Liver (tissue), 3 donors: ENCODE measurements at regions not wholly inside any gene's neighbourhood (a gene's known extent, or its start where the extent isn't known, plus 50 kb on each side); places are given as distances from the start of the nearest gene placed in this dataset.

ENCODE experiments used
- CTCF ChIP-seq: fragments of 150-350 bp; IDR thresholded peaks from 2 replicates; pipeline ENCODE4 v1.5.1; 2017; ENCODE audit warnings: improper control_type of control experiment, low read depth, low read length; ENCODE audit not compliant: missing input control
- GABPA ChIP-seq, 2 donors: IDR thresholded peaks in 1 of 2; conservative IDR thresholded peaks in 1 of 2; 2 replicates each; pipeline ENCODE4 v1.6.1; 2016; ENCODE audit warnings: antibody characterized with exemption in 2 of 2, mild to moderate bottlenecking in 1 of 2, moderate library complexity in 1 of 2
- JUND ChIP-seq, 2 donors: IDR thresholded peaks; 2 replicates each; pipeline ENCODE4 v1.6.1; 2016; ENCODE audit warnings: antibody characterized with exemption in 2 of 2
- RAD21 ChIP-seq, 2 donors: IDR thresholded peaks; 2 replicates each; pipeline ENCODE4 v1.6.1; 2016; ENCODE audit warnings: antibody characterized with exemption in 2 of 2, mild to moderate bottlenecking in 2 of 2
- TF ChIP-seq, protein P1 (sequence below): IDR thresholded peaks from 2 replicates; pipeline ENCODE4 v1.6.1; 2016; ENCODE audit warnings: antibody characterized with exemption, mild to moderate bottlenecking
- TF ChIP-seq, protein P2 (sequence below): IDR thresholded peaks from 2 replicates; pipeline ENCODE4 v1.6.1; 2016; ENCODE audit warnings: antibody characterized with exemption
- TF ChIP-seq, protein P3 (sequence below): IDR thresholded peaks from 2 replicates; pipeline ENCODE4 v1.6.1; 2016; ENCODE audit warnings: antibody characterized with exemption
- donor health status: healthy.
- donor health status: healthy.

DNA sequence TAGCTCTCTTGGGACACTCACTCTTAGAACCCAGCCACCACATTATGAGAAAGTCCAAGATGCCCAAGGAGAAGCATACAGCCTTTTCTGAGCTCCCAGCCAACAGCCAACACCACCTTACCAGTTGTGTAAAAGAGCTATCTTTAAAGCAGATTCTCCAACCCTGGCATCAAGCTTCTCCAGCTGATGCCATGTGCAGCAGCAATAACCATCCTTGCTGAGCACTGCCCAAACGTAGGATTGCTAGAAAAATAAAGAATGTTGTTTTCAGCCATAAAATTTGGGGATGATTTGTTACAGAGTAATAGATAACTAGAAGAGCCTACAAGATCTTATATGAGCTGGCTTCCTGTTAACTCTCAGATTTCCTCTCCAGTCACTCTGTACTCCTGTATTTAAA lies 443.7 kb upstream of the DYNLRB2 start:
- TF ChIP-seq CTCF (no peak), GABPA (IDR thresholded peaks at IDR 0.05 in 1 of 2, conservative IDR thresholded peaks at IDR 0.05 in 1 of 2) (no peak), JUND (IDR thresholded peaks at IDR 0.05) (no peak), RAD21 (IDR thresholded peaks at IDR 0.05) (no peak)
- TF ChIP-seq, protein P1, sequence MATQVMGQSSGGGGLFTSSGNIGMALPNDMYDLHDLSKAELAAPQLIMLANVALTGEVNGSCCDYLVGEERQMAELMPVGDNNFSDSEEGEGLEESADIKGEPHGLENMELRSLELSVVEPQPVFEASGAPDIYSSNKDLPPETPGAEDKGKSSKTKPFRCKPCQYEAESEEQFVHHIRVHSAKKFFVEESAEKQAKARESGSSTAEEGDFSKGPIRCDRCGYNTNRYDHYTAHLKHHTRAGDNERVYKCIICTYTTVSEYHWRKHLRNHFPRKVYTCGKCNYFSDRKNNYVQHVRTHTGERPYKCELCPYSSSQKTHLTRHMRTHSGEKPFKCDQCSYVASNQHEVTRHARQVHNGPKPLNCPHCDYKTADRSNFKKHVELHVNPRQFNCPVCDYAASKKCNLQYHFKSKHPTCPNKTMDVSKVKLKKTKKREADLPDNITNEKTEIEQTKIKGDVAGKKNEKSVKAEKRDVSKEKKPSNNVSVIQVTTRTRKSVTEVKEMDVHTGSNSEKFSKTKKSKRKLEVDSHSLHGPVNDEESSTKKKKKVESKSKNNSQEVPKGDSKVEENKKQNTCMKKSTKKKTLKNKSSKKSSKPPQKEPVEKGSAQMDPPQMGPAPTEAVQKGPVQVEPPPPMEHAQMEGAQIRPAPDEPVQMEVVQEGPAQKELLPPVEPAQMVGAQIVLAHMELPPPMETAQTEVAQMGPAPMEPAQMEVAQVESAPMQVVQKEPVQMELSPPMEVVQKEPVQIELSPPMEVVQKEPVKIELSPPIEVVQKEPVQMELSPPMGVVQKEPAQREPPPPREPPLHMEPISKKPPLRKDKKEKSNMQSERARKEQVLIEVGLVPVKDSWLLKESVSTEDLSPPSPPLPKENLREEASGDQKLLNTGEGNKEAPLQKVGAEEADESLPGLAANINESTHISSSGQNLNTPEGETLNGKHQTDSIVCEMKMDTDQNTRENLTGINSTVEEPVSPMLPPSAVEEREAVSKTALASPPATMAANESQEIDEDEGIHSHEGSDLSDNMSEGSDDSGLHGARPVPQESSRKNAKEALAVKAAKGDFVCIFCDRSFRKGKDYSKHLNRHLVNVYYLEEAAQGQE, result no peak
- TF ChIP-seq, protein P2, sequence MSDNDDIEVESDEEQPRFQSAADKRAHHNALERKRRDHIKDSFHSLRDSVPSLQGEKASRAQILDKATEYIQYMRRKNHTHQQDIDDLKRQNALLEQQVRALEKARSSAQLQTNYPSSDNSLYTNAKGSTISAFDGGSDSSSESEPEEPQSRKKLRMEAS, result no peak
- TF ChIP-seq, protein P3, sequence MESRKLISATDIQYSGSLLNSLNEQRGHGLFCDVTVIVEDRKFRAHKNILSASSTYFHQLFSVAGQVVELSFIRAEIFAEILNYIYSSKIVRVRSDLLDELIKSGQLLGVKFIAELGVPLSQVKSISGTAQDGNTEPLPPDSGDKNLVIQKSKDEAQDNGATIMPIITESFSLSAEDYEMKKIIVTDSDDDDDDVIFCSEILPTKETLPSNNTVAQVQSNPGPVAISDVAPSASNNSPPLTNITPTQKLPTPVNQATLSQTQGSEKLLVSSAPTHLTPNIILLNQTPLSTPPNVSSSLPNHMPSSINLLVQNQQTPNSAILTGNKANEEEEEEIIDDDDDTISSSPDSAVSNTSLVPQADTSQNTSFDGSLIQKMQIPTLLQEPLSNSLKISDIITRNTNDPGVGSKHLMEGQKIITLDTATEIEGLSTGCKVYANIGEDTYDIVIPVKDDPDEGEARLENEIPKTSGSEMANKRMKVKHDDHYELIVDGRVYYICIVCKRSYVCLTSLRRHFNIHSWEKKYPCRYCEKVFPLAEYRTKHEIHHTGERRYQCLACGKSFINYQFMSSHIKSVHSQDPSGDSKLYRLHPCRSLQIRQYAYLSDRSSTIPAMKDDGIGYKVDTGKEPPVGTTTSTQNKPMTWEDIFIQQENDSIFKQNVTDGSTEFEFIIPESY, result no peak
